SK-N-SH (cell line): ENCODE measurements at regions not wholly inside any gene's neighbourhood (a gene's known extent, or its start where the extent isn't known, plus 50 kb on each side); places are given as distances from the start of the nearest gene placed in this dataset.

ENCODE experiments used
- CTCF ChIA-PET: fragments of 300-600, 350-600 bp; formaldehyde crosslinking; extraction: SDS; loops from one replicate; lab custom pipeline; 2021; lab: Yijun Ruan, JAX
- POLR2A ChIA-PET: fragments of 350-600 bp; sonication (Branson Sonifier 250); formaldehyde crosslinking; extraction: SDS; loops from one replicate; lab custom pipeline; 2020; ENCODE audit warnings: antibody characterized with exemption, inconsistent platforms; lab: Yijun Ruan, JAX
- DNase-seq: peaks from one replicate; pipeline ENCODE4 v3.0.0; 2012
- H2AFZ ChIP-seq: fragments of 200-600 bp; sonication (generic); 2 replicates; pipeline ENCODE4 v1.8.1; 2016; ENCODE audit warnings: antibody characterized with exemption, mild to moderate bottlenecking, low read depth
- H3F3A ChIP-seq: fragments of 200-600 bp; sonication (generic); replicated peaks from 2 replicates; pipeline ENCODE3; 2016; ENCODE audit warnings: antibody characterized with exemption, mild to moderate bottlenecking; ENCODE audit not compliant: insufficient read depth
- H3K27ac ChIP-seq, 2 experiments: fragments of 200-500 bp in 1 of 2; fragments of 200-600 bp in 1 of 2; sonication (Bioruptor generic) in 1 of 2; sonication (generic), shearing (Covaris generic) in 1 of 2; 2 replicates each; pipeline versions ENCODE4 v1.5.1 to v1.6.1; 2014 to 2016; ENCODE audit warnings: low read depth in 2 of 2, inconsistent platforms in 1 of 2, low read length in 1 of 2, mild to moderate bottlenecking in 1 of 2, mixed read lengths in 1 of 2
- H3K27me3 ChIP-seq: fragments of 200-600 bp; sonication (generic), shearing (Covaris generic); 2 replicates; pipeline ENCODE4 v1.6.1; 2016; ENCODE audit warnings: mixed run types; ENCODE audit not compliant: insufficient read depth
- H3K36me3 ChIP-seq, 2 experiments: fragments of 200-500 bp in 1 of 2; fragments of 200-600 bp in 1 of 2; sonication (Bioruptor generic) in 1 of 2; sonication (generic) in 1 of 2; replicated peaks in 1 of 2; 2 replicates each; pipeline versions ENCODE3 to v1.5.1; 2014 to 2016; ENCODE audit warnings: low read length in 1 of 2, mild to moderate bottlenecking in 1 of 2; ENCODE audit not compliant: insufficient read depth in 2 of 2, control insufficient read depth in 1 of 2
- H3K4me1 ChIP-seq, 2 experiments: fragments of 200-500 bp in 1 of 2; fragments of 200-600 bp in 1 of 2; sonication (Bioruptor generic) in 1 of 2; sonication (generic), shearing (Covaris generic) in 1 of 2; 2 replicates each; pipeline versions ENCODE4 v1.5.1 to v1.6.1; 2014 to 2016; ENCODE audit warnings: low read depth in 1 of 2, low read length in 1 of 2, mixed run types in 1 of 2; ENCODE audit not compliant: insufficient read depth in 2 of 2, control insufficient read depth in 1 of 2
- H3K4me2 ChIP-seq: fragments of 200-600 bp; sonication (generic), shearing (Covaris generic); 2 replicates; pipeline ENCODE4 v1.6.1; 2017; ENCODE audit warnings: mixed run types
- H3K4me3 ChIP-seq, 2 experiments: fragments of 200-500 bp in 1 of 2; fragments of 200-600 bp in 1 of 2; sonication (Bioruptor generic) in 1 of 2; sonication (generic), shearing (Covaris generic) in 1 of 2; 2 replicates each; pipeline versions ENCODE4 v1.5.1 to v1.8.1; 2014 to 2016; ENCODE audit warnings: low read depth in 2 of 2, inconsistent platforms in 1 of 2, low read length in 1 of 2, mild to moderate bottlenecking in 1 of 2, mixed read lengths in 1 of 2, moderate library complexity in 1 of 2
- H3K79me2 ChIP-seq: fragments of 200-600 bp; sonication (generic); 2 replicates; pipeline ENCODE4 v1.8.1; 2017; ENCODE audit warnings: mild to moderate bottlenecking; ENCODE audit not compliant: insufficient read depth
- H3K9ac ChIP-seq: fragments of 200-600 bp; sonication (generic); 2 replicates; pipeline ENCODE4 v1.6.1; 2017; ENCODE audit warnings: mixed run types
- H3K9me2 ChIP-seq: fragments of 200-600 bp; sonication (generic); 2 replicates; pipeline ENCODE4 v1.6.1; 2017; ENCODE audit warnings: mixed run types
- H3K9me3 ChIP-seq: fragments of 200-600 bp; sonication (generic); 2 replicates; pipeline ENCODE4 v1.6.1; 2017; ENCODE audit warnings: mixed run types, mild to moderate bottlenecking, moderate library complexity
- H4K20me1 ChIP-seq: fragments of 200-600 bp; sonication (generic); 2 replicates; pipeline ENCODE4 v1.6.1; 2017; ENCODE audit warnings: mild to moderate bottlenecking, mixed run types; ENCODE audit not compliant: insufficient read depth
- CTCF ChIP-seq: fragments of 200-600 bp; sonication (generic); IDR thresholded peaks from 2 replicates; pipeline ENCODE4 v1.6.1; 2017; ENCODE audit warnings: antibody characterized with exemption, mild to moderate bottlenecking, moderate library complexity
- EP300 ChIP-seq, 2 experiments: IDR thresholded peaks; 2 replicates each; pipeline versions ENCODE4 v1.4.0 to v1.6.1; 2012; ENCODE audit warnings: borderline replicate concordance in 1 of 2, low read depth in 1 of 2, low read length in 1 of 2
- FOSL2 ChIP-seq: IDR thresholded peaks from 2 replicates; pipeline ENCODE4 v1.4.0; 2012; ENCODE audit warnings: low read depth, mild to moderate bottlenecking, moderate library complexity, borderline replicate concordance
- GABPA ChIP-seq: IDR thresholded peaks from 2 replicates; pipeline ENCODE4 v1.4.0; 2012; ENCODE audit warnings: low read depth, mild to moderate bottlenecking
- IRF3 ChIP-seq: fragments of 150-350 bp; IDR thresholded peaks from 2 replicates; pipeline ENCODE4 v1.6.1; 2016; ENCODE audit warnings: mild to moderate bottlenecking, low read depth, low read length
- JUND ChIP-seq: IDR thresholded peaks from 2 replicates; pipeline ENCODE4 v1.4.0; 2012
- NFIC ChIP-seq: IDR thresholded peaks from 2 replicates; pipeline ENCODE4 v1.4.0; 2012; ENCODE audit warnings: borderline replicate concordance
- POLR2AphosphoS5 ChIP-seq: IDR thresholded peaks from 2 replicates; pipeline ENCODE4 v1.6.1; 2012; ENCODE audit warnings: low read depth, low read length
- RCOR1 ChIP-seq: fragments of 150-350 bp; IDR thresholded peaks from 2 replicates; pipeline ENCODE4 v1.6.1; 2017; ENCODE audit warnings: antibody characterized with exemption, low read length
- REST ChIP-seq: IDR thresholded peaks from 2 replicates; pipeline ENCODE4 v1.6.1; 2012; ENCODE audit warnings: mild to moderate bottlenecking, low read depth, low read length, moderate library complexity
- TEAD4 ChIP-seq: IDR thresholded peaks from 2 replicates; pipeline ENCODE4 v1.4.0; 2012; ENCODE audit warnings: mild to moderate bottlenecking, borderline replicate concordance; ENCODE audit not compliant: insufficient read depth
- USF2 ChIP-seq: fragments of 150-350 bp; IDR thresholded peaks from 2 replicates; pipeline ENCODE4 v1.6.1; 2017; ENCODE audit warnings: antibody characterized with exemption, low read length, low read depth, borderline replicate concordance
- ZBTB33 ChIP-seq: IDR thresholded peaks from 2 replicates; pipeline ENCODE4 v1.4.0; 2012; ENCODE audit warnings: low read depth, borderline replicate concordance
- WGBS: methylation state at CpG from one replicate; pipeline ENCODE4 v1.1.6; 2017; ENCODE audit warnings: low lambda C conversion rate; 5-methylcytosine and 5-hydroxymethylcytosine counted together

- Histone ChIP-seq H2AFZ (no peak overlapping the region; the same call in 1 of the 2 replicates), H3K9me3 (no peaks in the 10 kb centered on the region), H3K4me2 (no peak overlapping the region), H3K9ac (no peak overlapping the region), H3K79me2 (no peaks in the 10 kb centered on the region), H3K4me1 (no peaks in the 10 kb centered on the region; a peak in 1 of 4 replicates), H3K36me3 (no peaks in the 10 kb centered on the region), H3K27ac (no peak overlapping the region), H3K4me3 (no peak overlapping the region), H3F3A (no peaks in the 10 kb centered on the region), H3K9me2 (no peaks in the 10 kb centered on the region), H4K20me1 (no peaks in the 10 kb centered on the region), H3K27me3 (no peaks in the 10 kb centered on the region)
- 71% methylated on average over 2 of the region's 2 CpGs for WGBS
- TF ChIP-seq IRF3 = no peak
- TF ChIP-seq FOSL2 = no peak
- TF ChIP-seq JUND = no peak
- ChIA-PET CTCF (interaction anchor here (0.9 to 1.5 kb wide), 4 partner anchors 11 to 1037 kb away, joined by 3 to 7 read pairs (median 4); no protein-coding TSS in a partner anchor), POLR2A (no interaction called here)
- DNase-seq = no peak
Measured at GRCh38 chr17:70606086-70606485, 436.8 kb downstream of the KCNJ2 start.

- TF ChIP-seq USF2 (no peak), GABPA (no peak), CTCF (no peak), TEAD4 (no peak), NFIC (no peak), POLR2AphosphoS5 (no peak), REST (no peak), IRF3 (no peak), RCOR1 (no peak), ZBTB33 (no peak), EP300 (IDR thresholded peaks at IDR 0.05; ENCODE audit: borderline replicate concordance in 1 of 2, low read depth in 1 of 2, low read length in 1 of 2) (no peak)
- TF ChIP-seq, all 33 proteins: peak for 0
- H3K27ac ChIP-seq = no peak overlapping the region
- 67% methylated on average over 2 of the region's 2 CpGs for WGBS
- H3K79me2 ChIP-seq = no peaks in the 10 kb centered on the region
- H3K9ac ChIP-seq = no peak overlapping the region
- CTCF ChIA-PET = no interaction called here
- H3K9me2 ChIP-seq = no peaks in the 10 kb centered on the region
- DNase-seq = no peak
- H3K9me3 ChIP-seq = no peaks in the 10 kb centered on the region
- H3K4me2 ChIP-seq = no peak overlapping the region
- no peak overlapping the region for H3K4me3 ChIP-seq
- POLR2A ChIA-PET = no interaction called here
- H3K36me3 ChIP-seq = no peaks in the 10 kb centered on the region
- H4K20me1 ChIP-seq = no peaks in the 10 kb centered on the region
- H3K27me3 ChIP-seq = no peaks in the 10 kb centered on the region
- H2AFZ ChIP-seq = no peak overlapping the region
- no peaks in the 10 kb centered on the region for H3F3A ChIP-seq
- H3K4me1 ChIP-seq = no peaks in the 10 kb centered on the region; a peak in 1 of 4 replicates
Measured at GRCh38 chr17:70608193-70608592, 438.9 kb downstream of the KCNJ2 start.
